Brain microvascular endothelial cell (primary cell): ENCODE measurements at regions not wholly inside any gene's neighbourhood (a gene's known extent, or its start where the extent isn't known, plus 50 kb on each side); places are given as distances from the start of the nearest gene placed in this dataset.

Experiments used
- DNase-seq: peaks from one replicate; pipeline ENCODE4 v3.0.0-alpha.2; 2020
- H3K27ac ChIP-seq: fragments of 250-450 bp; sonication (Bioruptor Pico); 2 replicates; pipeline ENCODE4 v1.5.1; 2020; ENCODE audit warnings: mild to moderate bottlenecking, moderate library complexity
- H3K27me3 ChIP-seq: fragments of 250-450 bp; sonication (Bioruptor Pico); replicated peaks from 2 replicates; pipeline ENCODE4 v1.5.1; 2020; ENCODE audit warnings: mild to moderate bottlenecking
- H3K36me3 ChIP-seq: fragments of 250-450 bp; sonication (Bioruptor Pico); replicated peaks from 2 replicates; pipeline ENCODE4 v1.5.1; 2020; ENCODE audit warnings: mild to moderate bottlenecking
- H3K4me3 ChIP-seq: 2 replicates; pipeline ENCODE4 v1.5.1; 2011; ENCODE audit warnings: low read depth, mild to moderate bottlenecking, control low read depth, low read length, moderate library complexity
- in situ Hi-C: cut with HindIII; loops from 2 replicates; pipeline ENCODE4 v1.10.0; 2017; ENCODE audit warnings: low sequenced_read_pairs, low pct_ligation_motif_present
- TF ChIP-seq, protein P1 (sequence below): IDR thresholded peaks from 2 replicates; pipeline ENCODE4 v1.5.1; 2011; ENCODE audit warnings: low read depth, mild to moderate bottlenecking, moderate library complexity, low read length, control low read depth, inconsistent platforms; ENCODE audit errors: missing control alignments

GRCh38 chr7:79555571-79555970, 102.1 kb upstream of the MAGI2 start:
- in situ Hi-C loops = no loop called here
- Histone ChIP-seq H3K36me3 (no peaks in the 10 kb centered on the region), H3K27ac (no peak overlapping the region), H3K4me3 (no peak overlapping the region), H3K27me3 (no peaks in the 10 kb centered on the region)
- DNase-seq = no peak
- TF ChIP-seq, protein P1, sequence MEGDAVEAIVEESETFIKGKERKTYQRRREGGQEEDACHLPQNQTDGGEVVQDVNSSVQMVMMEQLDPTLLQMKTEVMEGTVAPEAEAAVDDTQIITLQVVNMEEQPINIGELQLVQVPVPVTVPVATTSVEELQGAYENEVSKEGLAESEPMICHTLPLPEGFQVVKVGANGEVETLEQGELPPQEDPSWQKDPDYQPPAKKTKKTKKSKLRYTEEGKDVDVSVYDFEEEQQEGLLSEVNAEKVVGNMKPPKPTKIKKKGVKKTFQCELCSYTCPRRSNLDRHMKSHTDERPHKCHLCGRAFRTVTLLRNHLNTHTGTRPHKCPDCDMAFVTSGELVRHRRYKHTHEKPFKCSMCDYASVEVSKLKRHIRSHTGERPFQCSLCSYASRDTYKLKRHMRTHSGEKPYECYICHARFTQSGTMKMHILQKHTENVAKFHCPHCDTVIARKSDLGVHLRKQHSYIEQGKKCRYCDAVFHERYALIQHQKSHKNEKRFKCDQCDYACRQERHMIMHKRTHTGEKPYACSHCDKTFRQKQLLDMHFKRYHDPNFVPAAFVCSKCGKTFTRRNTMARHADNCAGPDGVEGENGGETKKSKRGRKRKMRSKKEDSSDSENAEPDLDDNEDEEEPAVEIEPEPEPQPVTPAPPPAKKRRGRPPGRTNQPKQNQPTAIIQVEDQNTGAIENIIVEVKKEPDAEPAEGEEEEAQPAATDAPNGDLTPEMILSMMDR = no peak

DNA sequence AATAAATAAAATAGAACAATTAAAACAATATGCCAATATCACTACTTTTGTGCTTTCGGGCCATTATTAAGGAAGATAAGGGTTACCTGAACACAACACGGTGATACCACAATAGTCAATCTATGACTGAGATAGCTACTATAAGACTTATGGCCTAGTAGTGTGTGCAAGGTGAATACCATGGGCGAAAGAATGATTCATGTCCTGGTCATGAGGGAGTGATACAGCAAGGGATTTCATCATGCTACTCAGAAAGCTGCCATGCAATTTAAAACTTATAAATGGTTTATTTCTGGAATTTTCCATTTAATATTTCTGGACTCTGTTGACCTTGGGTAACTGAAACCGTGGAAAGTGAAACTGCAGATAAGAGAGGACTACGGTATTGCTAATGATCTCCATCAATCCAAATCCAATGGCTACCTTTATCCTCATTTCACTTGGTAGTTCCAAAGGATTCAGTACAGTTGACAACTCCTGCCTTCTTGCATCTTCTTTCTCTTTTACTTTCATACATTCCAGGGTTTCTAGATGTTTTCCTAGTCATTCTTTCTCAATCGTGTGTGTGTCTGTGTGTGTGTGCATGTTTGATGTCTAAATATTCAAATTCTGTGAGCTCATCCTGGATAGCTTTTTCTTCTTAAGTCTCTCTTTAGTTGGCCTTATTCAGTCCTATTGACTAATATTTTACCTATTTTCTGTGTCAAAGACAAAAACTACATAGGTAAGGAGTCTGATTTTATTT, 100.5 kb upstream of the MAGI2 start:
- TF ChIP-seq, protein P1 = no peak
- peak; percentile 52 for DNase-seq
- no peaks in the 10 kb centered on the region for H3K36me3 ChIP-seq
- no peaks in the 10 kb centered on the region for H3K27me3 ChIP-seq
- H3K27ac ChIP-seq = no peak overlapping the region
- H3K4me3 ChIP-seq = no peak overlapping the region
- in situ Hi-C loops = no loop called here

- DNase-seq = no peak
- H3K36me3 ChIP-seq = no peaks in the 10 kb centered on the region
- TF ChIP-seq, protein P1 = no peak
- H3K4me3 ChIP-seq = no peak overlapping the region
- in situ Hi-C loops = no loop called here
- no peaks in the 10 kb centered on the region for H3K27me3 ChIP-seq
- no peak overlapping the region for H3K27ac ChIP-seq
These were observed 99.0 kb upstream of the MAGI2 start for GRCh38 chr7:79552463-79552862.

DNA sequence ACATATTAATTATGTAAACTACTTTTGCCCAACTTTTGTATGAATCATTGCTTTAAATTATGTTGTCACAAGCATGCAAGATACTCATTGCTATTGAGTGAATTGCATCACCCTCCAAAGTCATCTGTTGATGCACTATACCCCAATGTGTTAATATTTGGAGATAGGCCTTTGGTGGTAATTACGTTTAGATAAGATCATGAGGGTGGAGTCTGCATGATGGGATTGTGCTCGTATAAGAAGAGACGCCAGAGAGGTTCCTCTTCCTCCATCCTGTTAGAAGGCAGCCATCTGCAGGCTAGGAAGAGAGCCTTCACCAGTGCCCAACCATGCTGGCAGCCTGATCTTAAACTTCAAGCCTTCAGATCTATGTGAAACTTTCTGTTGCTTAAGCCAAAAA, 95.3 kb upstream of the MAGI2 start:
- DNase-seq = no peak
- TF ChIP-seq, protein P1 = no peak

GRCh38 chr7:79547132-79547531, 93.7 kb upstream of the MAGI2 start:
- H3K27ac ChIP-seq = no peak overlapping the region
- no peak overlapping the region for H3K4me3 ChIP-seq
- TF ChIP-seq, protein P1 = no peak
- H3K36me3 ChIP-seq = no peaks in the 10 kb centered on the region
- no peaks in the 10 kb centered on the region for H3K27me3 ChIP-seq
- in situ Hi-C loops = no loop called here
- no peak for DNase-seq

More for the DNA sequence above, 95.3 kb upstream of the MAGI2 start:
- in situ Hi-C loops = no loop called here
- Histone ChIP-seq H3K36me3 (no peaks in the 10 kb centered on the region), H3K27ac (no peak overlapping the region), H3K4me3 (no peak overlapping the region), H3K27me3 (no peaks in the 10 kb centered on the region)

GRCh38 chr7:79540592-79540991, 87.1 kb upstream of the MAGI2 start:
- in situ Hi-C loops = no loop called here
- no peak for DNase-seq
- no peak overlapping the region for H3K27ac ChIP-seq

More at GRCh38 chr7:79540592-79540991, 87.1 kb upstream of the MAGI2 start:
- TF ChIP-seq, protein P1 = no peak
- Histone ChIP-seq H3K4me3 (no peak overlapping the region), H3K27me3 (no peaks in the 10 kb centered on the region), H3K36me3 (no peaks in the 10 kb centered on the region)
